SJCRH30 (cell line): ENCODE measurements at regions not wholly inside any gene's neighbourhood (a gene's known extent, or its start where the extent isn't known, plus 50 kb on each side); places are given as distances from the start of the nearest gene placed in this dataset.

ENCODE experiments used
- DNase-seq, 2 experiments: peaks; one replicate each; pipeline ENCODE4 v3.0.0-alpha.2; 2015 to 2020
- H3K27ac ChIP-seq: fragments of 250-450 bp; sonication (Bioruptor Pico); 2 replicates; pipeline ENCODE4 v1.5.1; 2020; ENCODE audit warnings: mild to moderate bottlenecking, moderate library complexity
- H3K27me3 ChIP-seq: fragments of 250-450 bp; sonication (Bioruptor Pico); 2 replicates; pipeline ENCODE4 v1.5.1; 2020; ENCODE audit warnings: mild to moderate bottlenecking, moderate library complexity
- H3K36me3 ChIP-seq: fragments of 250-450 bp; sonication (Bioruptor Pico); 2 replicates; pipeline ENCODE4 v1.5.1; 2020; ENCODE audit warnings: mild to moderate bottlenecking, moderate library complexity
- H3K4me1 ChIP-seq: fragments of 250-450 bp; sonication (Bioruptor Pico); 2 replicates; pipeline ENCODE4 v1.5.1; 2020; ENCODE audit warnings: mild to moderate bottlenecking, moderate library complexity
- H3K4me3 ChIP-seq: fragments of 250-450 bp; sonication (Bioruptor Pico); 2 replicates; pipeline ENCODE4 v1.5.1; 2020; ENCODE audit warnings: mild to moderate bottlenecking, moderate library complexity
- H3K9me3 ChIP-seq: fragments of 250-450 bp; sonication (Bioruptor Pico); replicated peaks from 2 replicates; pipeline ENCODE4 v1.5.1; 2020; ENCODE audit warnings: mild to moderate bottlenecking, moderate library complexity

DNA sequence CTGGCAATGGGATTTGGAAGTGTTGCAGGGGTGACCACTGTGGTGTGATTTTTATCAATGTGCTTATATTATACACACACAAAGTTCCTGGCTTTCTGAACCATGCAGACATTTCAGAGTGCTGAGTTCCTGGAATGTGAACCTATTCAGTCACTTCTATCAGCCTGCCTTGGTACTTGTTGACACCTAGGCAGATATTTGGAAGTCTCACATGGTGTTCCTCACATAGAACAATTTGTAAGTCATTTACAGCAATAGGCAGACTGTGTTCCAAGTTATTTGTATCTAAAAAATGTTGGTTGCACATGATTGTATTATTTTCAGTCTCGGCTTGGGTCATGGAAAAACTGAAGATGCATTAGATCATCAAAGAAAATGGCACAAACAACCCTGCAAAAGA lies 182.2 kb downstream of the SREK1 start:
- H3K27me3 ChIP-seq = no peaks in the 10 kb centered on the region
- no peak for DNase-seq
- no peaks in the 10 kb centered on the region for H3K36me3 ChIP-seq
- H3K27ac ChIP-seq = no peak overlapping the region
- H3K4me1 ChIP-seq = no peaks in the 10 kb centered on the region
- H3K9me3 ChIP-seq = no peaks in the 10 kb centered on the region
- H3K4me3 ChIP-seq = no peak overlapping the region

DNA sequence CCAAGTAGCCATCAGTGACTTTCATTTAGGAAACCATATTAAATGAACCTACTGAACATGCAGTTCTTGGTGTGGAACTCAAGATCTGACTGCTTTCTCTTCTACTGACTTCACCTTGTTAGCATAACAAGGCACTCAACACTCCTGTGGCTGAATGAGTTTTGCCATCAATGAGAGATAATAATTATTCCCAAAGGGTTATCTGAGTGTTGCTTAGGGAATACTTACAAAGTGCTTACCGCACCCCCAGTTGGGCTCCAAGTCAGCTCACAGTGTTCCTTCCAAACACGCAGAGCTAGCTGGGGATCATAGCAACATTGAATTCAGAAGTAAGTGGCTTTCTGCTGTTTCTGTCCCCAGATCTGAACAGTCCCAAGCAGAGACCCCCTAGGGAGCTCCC lies 182.9 kb downstream of the SREK1 start:
- Histone ChIP-seq H3K27me3 (no peaks in the 10 kb centered on the region), H3K27ac (no peak overlapping the region), H3K9me3 (no peaks in the 10 kb centered on the region), H3K36me3 (no peaks in the 10 kb centered on the region), H3K4me3 (no peak overlapping the region), H3K4me1 (no peaks in the 10 kb centered on the region)
- DNase-seq = no peak

DNA sequence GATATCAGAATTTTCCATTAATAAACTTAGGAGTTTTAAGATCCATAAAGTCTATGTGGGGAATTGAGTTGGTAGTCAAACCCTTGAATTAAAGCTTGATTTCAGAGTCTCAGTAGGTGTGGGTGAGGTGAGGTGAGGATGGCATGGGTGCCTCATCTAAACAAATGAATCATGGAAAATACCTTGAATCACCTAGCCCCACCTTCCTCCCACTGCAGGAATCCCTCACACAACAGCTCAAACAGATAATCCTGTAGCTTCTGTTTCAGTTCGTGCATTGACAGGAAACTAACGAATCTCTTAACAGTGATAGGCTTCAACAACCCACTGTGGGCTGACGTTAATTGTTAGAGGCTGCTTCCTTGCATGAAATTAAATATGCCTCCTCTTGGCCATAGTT lies 185.0 kb downstream of the SREK1 start:
- Histone ChIP-seq H3K4me3 (no peak overlapping the region), H3K36me3 (no peaks in the 10 kb centered on the region), H3K4me1 (no peaks in the 10 kb centered on the region), H3K27me3 (peaks cover 6% of the 10 kb centered on the region; the same call in 1 of the 2 replicates), H3K27ac (no peak overlapping the region), H3K9me3 (no peaks in the 10 kb centered on the region)
- no peak for DNase-seq

DNA sequence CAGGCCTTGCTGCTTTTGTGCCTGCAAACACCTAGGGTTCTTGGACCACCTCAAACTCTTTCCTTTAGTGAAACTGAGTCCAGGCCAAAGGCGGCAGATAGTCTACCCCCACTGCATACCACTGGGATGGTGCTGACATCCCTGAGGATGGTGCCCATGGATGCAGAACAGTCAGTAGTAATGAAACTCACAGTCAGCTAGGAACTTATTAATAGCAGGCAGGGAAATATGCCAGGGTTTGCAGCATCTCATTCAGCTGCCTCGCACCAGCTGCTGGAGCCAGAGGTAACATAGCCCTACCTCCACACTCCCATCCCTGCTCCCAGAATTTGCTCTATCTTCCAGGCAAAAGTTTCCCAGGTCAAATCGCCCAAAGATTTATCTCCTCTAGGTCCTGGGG lies 189.1 kb downstream of the SREK1 start:
- H3K4me3 ChIP-seq = no peak overlapping the region
- DNase-seq = no peak
- H3K4me1 ChIP-seq = no peaks in the 10 kb centered on the region
- no peak overlapping the region for H3K27ac ChIP-seq
- H3K36me3 ChIP-seq = no peaks in the 10 kb centered on the region
- H3K27me3 ChIP-seq = peaks cover 6% of the 10 kb centered on the region; the same call in 1 of the 2 replicates
- no peaks in the 10 kb centered on the region for H3K9me3 ChIP-seq

- H3K9me3 ChIP-seq = no peaks in the 10 kb centered on the region
- no peaks in the 10 kb centered on the region for H3K4me1 ChIP-seq
These were observed 193.6 kb downstream of the SREK1 start for GRCh38 chr5:66337626-66338226.

GRCh38 chr5:66338828-66339227 lies 194.7 kb downstream of the SREK1 start:
- H3K9me3 ChIP-seq = no peaks in the 10 kb centered on the region
- no peak for DNase-seq
- no peaks in the 10 kb centered on the region for H3K4me1 ChIP-seq
- H3K4me3 ChIP-seq = no peak overlapping the region
- H3K27me3 ChIP-seq = peaks cover 5% of the 10 kb centered on the region; the same call in 1 of the 2 replicates
- H3K27ac ChIP-seq = no peak overlapping the region
- H3K36me3 ChIP-seq = no peaks in the 10 kb centered on the region

More at GRCh38 chr5:66337626-66338226, 193.6 kb downstream of the SREK1 start:
- Histone ChIP-seq H3K27me3 (peaks cover 9% of the 10 kb centered on the region; the same call in 1 of the 2 replicates), H3K4me3 (no peak overlapping the region), H3K36me3 (no peaks in the 10 kb centered on the region), H3K27ac (no peak overlapping the region)
- DNase-seq = no peak

DNA sequence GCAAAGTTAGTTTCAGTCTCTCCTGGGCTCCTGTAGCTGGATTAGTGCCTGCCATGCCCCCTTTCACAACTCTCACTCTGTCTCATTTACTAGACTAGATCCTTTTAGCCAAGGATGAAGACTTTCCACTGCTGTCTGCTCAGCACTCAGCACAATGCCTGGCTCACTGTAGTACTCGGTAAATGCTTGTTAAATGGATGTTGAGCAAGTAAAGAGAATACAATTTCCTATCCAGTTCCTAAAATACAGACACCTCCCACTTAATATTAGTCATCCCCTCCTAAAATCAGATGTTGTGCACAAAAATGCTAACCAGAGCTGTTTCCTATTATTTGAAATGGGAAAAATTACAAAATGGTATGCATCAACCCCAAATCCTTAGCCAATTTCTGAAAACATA lies 195.8 kb downstream of the SREK1 start:
- Histone ChIP-seq H3K27me3 (0 out of 2 replicates have a peak, but pooled peaks cover 6% of the 10 kb centered on the region), H3K4me1 (no peaks in the 10 kb centered on the region), H3K36me3 (no peaks in the 10 kb centered on the region), H3K27ac (no peak overlapping the region), H3K4me3 (no peak overlapping the region), H3K9me3 (no peaks in the 10 kb centered on the region)
- no peak for DNase-seq

DNA sequence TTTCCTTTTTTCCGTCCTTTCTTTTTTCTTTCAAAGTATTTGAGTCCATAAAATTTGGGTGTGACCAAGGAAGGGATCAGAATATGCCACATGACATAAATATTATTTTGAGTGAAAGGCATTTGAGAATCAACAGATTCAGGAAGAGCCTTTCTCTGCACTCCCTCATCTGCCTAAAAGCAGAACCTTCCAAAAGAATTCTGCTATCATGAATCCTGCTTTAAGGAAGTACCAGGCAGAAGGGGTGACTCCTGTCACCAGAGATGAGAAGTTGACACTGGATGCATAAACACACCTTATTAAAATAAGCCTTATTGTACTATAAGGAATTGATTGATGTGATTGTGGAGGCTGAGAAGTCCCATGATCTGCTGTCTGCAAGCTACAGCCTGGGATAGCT lies 196.7 kb downstream of the SREK1 start:
- Histone ChIP-seq H3K27ac (no peak overlapping the region), H3K4me1 (no peaks in the 10 kb centered on the region), H3K9me3 (no peaks in the 10 kb centered on the region), H3K4me3 (no peak overlapping the region), H3K27me3 (0 out of 2 replicates have a peak, but pooled peaks cover 6% of the 10 kb centered on the region), H3K36me3 (no peaks in the 10 kb centered on the region)
- DNase-seq = no peak

- H3K27ac ChIP-seq = no peak overlapping the region
- H3K36me3 ChIP-seq = no peaks in the 10 kb centered on the region
- H3K4me1 ChIP-seq = no peaks in the 10 kb centered on the region
- 0 out of 2 replicates have a peak, but pooled peaks cover 6% of the 10 kb centered on the region for H3K27me3 ChIP-seq
- H3K9me3 ChIP-seq = no peaks in the 10 kb centered on the region
- H3K4me3 ChIP-seq = no peak overlapping the region
- no peak for DNase-seq
These were observed 198.3 kb downstream of the SREK1 start for GRCh38 chr5:66342341-66342880.

DNA sequence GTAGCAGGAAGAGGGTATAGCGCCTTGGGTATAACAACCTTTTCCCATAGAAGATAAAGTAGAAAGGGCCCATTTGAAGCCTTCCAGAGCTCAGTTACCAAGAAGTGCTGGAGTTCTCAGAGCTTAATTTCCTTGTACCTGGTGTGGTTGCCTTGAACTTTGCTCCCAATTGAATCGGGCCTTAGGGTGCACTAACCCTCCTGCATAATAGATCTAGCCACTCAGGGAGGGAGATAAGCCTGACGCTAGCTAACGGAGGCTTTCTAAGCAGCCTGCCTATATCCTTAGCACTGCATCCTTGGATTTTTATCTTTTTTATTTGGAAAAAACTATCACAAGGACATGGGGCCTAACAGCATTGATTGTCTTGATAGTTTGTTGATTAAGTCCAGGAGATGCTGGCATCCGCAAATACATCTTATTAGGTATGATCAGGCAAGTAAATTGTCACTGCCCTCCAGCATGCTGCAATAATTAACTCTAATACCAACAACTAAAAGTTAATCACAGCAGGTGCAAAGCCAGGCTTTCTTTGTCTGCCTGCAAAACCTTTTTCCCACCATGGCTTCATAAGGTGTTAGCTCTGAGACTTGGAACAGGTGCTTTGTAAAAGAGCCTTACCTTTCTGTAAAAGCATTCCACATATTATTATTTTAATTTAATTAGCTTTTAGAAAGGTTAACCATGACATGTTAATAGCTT lies 199.4 kb downstream of the SREK1 start:
- Histone ChIP-seq H3K9me3 (no peaks in the 10 kb centered on the region), H3K27ac (no peak overlapping the region), H3K4me3 (no peak overlapping the region), H3K27me3 (0 out of 2 replicates have a peak, but pooled peaks cover 6% of the 10 kb centered on the region), H3K36me3 (no peaks in the 10 kb centered on the region), H3K4me1 (no peaks in the 10 kb centered on the region)
- DNase-seq = no peak

DNA sequence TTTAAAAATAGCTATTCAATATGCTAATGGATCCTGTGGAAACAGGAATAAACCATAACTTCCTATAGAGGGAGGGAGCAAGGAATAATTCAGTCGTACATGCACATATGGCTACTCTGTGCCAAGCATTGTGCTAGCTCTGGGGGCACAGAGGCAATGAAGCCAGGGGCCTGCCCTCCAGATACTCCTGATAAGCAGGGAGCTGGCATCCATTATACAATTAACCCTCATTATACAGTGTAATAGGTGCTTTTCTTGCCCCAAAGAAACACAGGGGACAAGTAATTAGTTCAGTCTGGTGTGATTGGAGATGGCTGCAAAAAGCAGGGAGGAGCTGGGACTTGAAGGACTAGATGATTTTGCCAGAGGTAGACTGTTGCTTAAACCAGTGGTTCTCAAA lies 200.4 kb downstream of the SREK1 start:
- no peaks in the 10 kb centered on the region for H3K36me3 ChIP-seq
- no peak for DNase-seq
- 0 out of 2 replicates have a peak, but pooled peaks cover 6% of the 10 kb centered on the region for H3K27me3 ChIP-seq
- H3K9me3 ChIP-seq = no peaks in the 10 kb centered on the region
- H3K4me1 ChIP-seq = no peaks in the 10 kb centered on the region
- no peak overlapping the region for H3K4me3 ChIP-seq
- no peak overlapping the region for H3K27ac ChIP-seq

GRCh38 chr5:66345281-66345680 lies 201.2 kb downstream of the SREK1 start:
- no peak overlapping the region for H3K27ac ChIP-seq
- no peak overlapping the region for H3K4me3 ChIP-seq
- no peak for DNase-seq
- 0 out of 2 replicates have a peak, but pooled peaks cover 5% of the 10 kb centered on the region for H3K27me3 ChIP-seq
- no peaks in the 10 kb centered on the region for H3K9me3 ChIP-seq
- no peaks in the 10 kb centered on the region for H3K36me3 ChIP-seq
- no peaks in the 10 kb centered on the region for H3K4me1 ChIP-seq

- Histone ChIP-seq H3K9me3 (no peaks in the 10 kb centered on the region), H3K4me1 (no peaks in the 10 kb centered on the region), H3K36me3 (no peaks in the 10 kb centered on the region), H3K27ac (no peak overlapping the region), H3K27me3 (0 out of 2 replicates have a peak, but pooled peaks cover 9% of the 10 kb centered on the region), H3K4me3 (no peak overlapping the region)
- no peak for DNase-seq
These were observed 202.8 kb downstream of the SREK1 start for GRCh38 chr5:66346869-66347268.

DNA sequence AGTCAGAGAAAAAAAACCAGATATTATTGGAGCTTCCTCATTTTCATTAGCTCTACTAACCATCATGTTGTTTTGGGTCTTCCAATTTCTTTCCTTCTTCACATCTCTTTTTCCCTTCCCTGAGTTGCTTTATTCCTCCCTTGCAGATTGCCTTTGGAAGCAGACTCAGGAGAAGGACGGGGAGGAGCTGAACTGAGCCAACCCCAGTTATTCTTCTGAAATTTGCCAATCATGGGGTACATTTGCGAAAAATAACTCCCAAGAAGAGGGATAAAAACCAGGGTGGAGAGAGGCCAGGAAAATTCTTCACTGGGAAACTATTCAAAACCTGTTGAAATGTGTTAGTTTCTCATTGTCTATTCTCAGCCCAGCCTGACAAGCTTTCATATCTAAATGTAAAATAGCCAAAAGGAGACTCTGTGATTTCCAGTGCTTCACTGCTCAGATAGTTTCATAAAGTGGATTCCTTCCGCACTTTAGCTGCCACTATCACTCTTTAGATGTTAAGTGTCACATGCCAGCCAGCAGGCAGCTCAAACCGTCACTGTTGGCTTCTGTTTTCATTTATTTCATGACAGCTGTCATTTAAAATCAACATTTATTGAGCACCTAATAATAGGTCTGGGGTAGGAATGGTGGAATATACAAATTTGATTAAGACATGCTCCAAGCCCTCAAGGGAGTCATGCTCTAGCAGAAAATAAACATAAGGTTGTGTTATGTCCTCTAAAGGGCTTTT lies 204.5 kb downstream of the SREK1 start:
- no peaks in the 10 kb centered on the region for H3K9me3 ChIP-seq
- no peak overlapping the region for H3K4me3 ChIP-seq
- H3K27ac ChIP-seq = no peak overlapping the region
- H3K36me3 ChIP-seq = no peaks in the 10 kb centered on the region
- no peaks in the 10 kb centered on the region for H3K4me1 ChIP-seq
- no peak for DNase-seq
- 0 out of 2 replicates have a peak, but pooled peaks cover 9% of the 10 kb centered on the region for H3K27me3 ChIP-seq

GRCh38 chr5:66351813-66352212 lies 207.7 kb downstream of the SREK1 start:
- Histone ChIP-seq H3K4me3 (no peak overlapping the region), H3K36me3 (no peaks in the 10 kb centered on the region), H3K27ac (no peak overlapping the region)

More at GRCh38 chr5:66351813-66352212, 207.7 kb downstream of the SREK1 start:
- Histone ChIP-seq H3K9me3 (no peaks in the 10 kb centered on the region), H3K27me3 (0 out of 2 replicates have a peak, but pooled peaks cover 6% of the 10 kb centered on the region), H3K4me1 (no peaks in the 10 kb centered on the region)
- DNase-seq = no peak
